ENCODE measurements at regions not wholly inside any gene's neighbourhood (a gene's known extent, or its start where the extent isn't known, plus 50 kb on each side); places are given as distances from the start of the nearest gene placed in this dataset.

DNA sequence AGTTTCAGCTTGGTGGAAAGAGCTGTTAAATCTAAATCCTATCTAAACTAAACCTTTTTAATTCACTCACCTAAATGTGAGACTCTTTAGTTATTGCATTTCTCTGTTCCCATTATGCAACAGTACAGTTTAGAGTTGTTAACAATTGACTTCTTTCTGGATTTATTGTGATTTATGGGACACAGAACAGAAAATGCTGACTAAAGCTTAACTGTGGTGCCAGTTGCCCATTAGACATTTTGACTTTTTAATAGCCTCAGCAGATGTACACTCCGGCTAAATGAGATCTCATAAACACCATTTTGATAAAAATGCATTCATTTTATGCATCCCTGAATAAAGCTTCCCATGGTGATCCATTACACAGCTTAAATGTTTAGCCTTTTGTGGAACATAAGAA lies 356.6 kb downstream of the CASP12 start:
- TF ChIP-seq POLR2A (IDR thresholded peaks at IDR 0.05) = no peak
- TF ChIP-seq, protein P1, sequence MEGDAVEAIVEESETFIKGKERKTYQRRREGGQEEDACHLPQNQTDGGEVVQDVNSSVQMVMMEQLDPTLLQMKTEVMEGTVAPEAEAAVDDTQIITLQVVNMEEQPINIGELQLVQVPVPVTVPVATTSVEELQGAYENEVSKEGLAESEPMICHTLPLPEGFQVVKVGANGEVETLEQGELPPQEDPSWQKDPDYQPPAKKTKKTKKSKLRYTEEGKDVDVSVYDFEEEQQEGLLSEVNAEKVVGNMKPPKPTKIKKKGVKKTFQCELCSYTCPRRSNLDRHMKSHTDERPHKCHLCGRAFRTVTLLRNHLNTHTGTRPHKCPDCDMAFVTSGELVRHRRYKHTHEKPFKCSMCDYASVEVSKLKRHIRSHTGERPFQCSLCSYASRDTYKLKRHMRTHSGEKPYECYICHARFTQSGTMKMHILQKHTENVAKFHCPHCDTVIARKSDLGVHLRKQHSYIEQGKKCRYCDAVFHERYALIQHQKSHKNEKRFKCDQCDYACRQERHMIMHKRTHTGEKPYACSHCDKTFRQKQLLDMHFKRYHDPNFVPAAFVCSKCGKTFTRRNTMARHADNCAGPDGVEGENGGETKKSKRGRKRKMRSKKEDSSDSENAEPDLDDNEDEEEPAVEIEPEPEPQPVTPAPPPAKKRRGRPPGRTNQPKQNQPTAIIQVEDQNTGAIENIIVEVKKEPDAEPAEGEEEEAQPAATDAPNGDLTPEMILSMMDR (IDR thresholded peaks at IDR 0.05) = no peak

Measured in ovary (tissue), 3 donors.